Activated naive CD4-positive, alpha-beta T cell treated with anti-CD3 and anti-CD28 coated beads, Interleukin-2, amount 10 ng/mL, durations not matched to agents 7 days and 5 days (primary cell): ENCODE measurements at regions not wholly inside any gene's neighbourhood (a gene's known extent, or its start where the extent isn't known, plus 50 kb on each side); places are given as distances from the start of the nearest gene placed in this dataset.
"Not testable (repeated sequence)": the region's sequence is repeated elsewhere in the genome, so short reads cannot be mapped to it uniquely, and the experiment has no call there.

Experiments used
- CTCF ChIA-PET: fragments of 350-600 bp; sonication (Branson Sonifier 250); formaldehyde crosslinking; loops from one replicate; lab custom pipeline; 2021; ENCODE audit warnings: antibody characterized with exemption; lab: Charles Lee
- DNase-seq: peaks from one replicate; pipeline ENCODE4 v3.0.0-alpha.2; 2020
- H3K27ac Mint-ChIP-seq: one replicate; pipeline ENCODE4 v1.8.0; 2021; ENCODE audit warnings: mild to moderate bottlenecking, moderate library complexity, mixed read lengths
- H3K27me3 Mint-ChIP-seq: one replicate; pipeline ENCODE4 v1.8.0; 2021; ENCODE audit warnings: mild to moderate bottlenecking, mixed read lengths
- H3K36me3 Mint-ChIP-seq: one replicate; pipeline ENCODE4 v1.8.0; 2021; ENCODE audit warnings: mixed read lengths
- H3K4me1 Mint-ChIP-seq: one replicate; pipeline ENCODE4 v1.8.0; 2021; ENCODE audit warnings: mixed read lengths
- H3K4me3 Mint-ChIP-seq: one replicate; pipeline ENCODE4 v1.8.0; 2021; ENCODE audit warnings: mild to moderate bottlenecking, moderate library complexity, mixed read lengths
- H3K9me3 Mint-ChIP-seq: one replicate; pipeline ENCODE4 v1.8.0; 2021; ENCODE audit warnings: mixed read lengths

DNA sequence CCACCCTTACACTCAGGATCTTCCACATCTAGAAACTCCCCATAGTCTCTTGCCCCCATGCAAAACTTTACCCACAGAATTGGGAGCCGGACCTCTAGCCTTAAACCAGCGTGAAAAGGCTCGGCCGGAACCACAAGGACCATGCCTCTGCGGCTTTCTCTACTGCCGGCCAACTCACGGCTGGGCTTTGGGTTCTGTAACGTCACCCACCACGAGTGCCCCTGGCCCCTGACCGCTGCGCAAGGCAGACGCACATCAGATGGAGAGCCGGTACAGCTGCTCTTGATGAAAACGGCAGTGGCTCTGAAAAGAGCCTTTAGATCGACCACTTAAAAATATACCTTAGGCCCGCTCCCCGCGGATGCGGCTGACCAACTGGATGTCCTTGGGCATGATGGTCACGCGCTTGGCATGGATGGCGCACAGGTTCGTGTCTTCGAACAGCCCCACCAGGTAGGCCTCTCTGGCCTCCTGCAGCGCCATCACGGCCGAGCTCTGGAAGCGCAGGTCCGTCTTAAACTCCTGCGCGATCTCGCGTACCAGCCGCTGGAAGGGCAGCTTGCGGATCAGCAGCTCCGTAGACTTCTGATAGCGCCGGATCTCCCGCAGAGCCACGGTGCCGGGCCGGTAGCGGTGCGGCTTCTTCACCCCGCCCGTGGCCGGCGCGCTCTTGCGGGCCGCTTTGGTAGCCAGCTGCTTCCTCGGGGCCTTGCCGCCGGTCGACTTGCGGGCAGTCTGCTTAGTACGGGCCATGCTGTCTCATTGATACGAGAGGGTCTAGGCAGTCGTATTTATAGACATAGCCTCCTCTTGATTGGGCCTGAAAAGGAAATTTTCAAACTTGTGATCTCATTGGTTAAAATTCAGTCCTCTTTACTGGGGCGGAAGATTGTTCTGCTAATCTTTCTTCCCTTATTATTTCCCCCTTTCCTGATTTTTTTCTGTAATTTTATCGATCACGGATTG, 66.3 kb downstream of the FAM72C start:
- H3K36me3 Mint-ChIP-seq, H3K9me3 Mint-ChIP-seq, H3K4me1 Mint-ChIP-seq, H3K27me3 Mint-ChIP-seq, CTCF ChIA-PET: not testable (repeated sequence)
- H3K27ac Mint-ChIP-seq, result peak overlapping the region; percentile 52
- peak; percentile 44 for DNase-seq
- H3K4me3 Mint-ChIP-seq, result peak overlapping the region; percentile 62

DNA sequence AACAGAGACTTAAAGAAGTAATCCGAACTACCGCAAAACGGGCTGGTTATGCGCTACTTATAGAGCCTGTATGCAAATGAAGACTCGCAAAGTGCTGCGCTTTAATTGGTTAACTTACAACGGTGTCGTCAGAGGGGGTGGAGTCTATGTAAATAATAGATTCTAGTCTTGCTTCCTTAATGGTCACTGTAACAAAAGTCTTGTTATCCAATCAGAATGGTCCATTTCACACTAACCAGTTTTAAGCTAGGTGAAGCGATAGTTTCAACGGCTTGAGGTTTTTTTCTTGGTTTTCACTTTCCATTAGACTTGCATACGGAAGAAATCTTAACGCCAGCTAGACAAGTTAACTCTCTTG, 67.2 kb downstream of the FAM72C start:
- DNase-seq, H3K27me3 Mint-ChIP-seq, CTCF ChIA-PET, H3K36me3 Mint-ChIP-seq, H3K27ac Mint-ChIP-seq, H3K9me3 Mint-ChIP-seq, H3K4me3 Mint-ChIP-seq, H3K4me1 Mint-ChIP-seq: not testable (repeated sequence)

DNA sequence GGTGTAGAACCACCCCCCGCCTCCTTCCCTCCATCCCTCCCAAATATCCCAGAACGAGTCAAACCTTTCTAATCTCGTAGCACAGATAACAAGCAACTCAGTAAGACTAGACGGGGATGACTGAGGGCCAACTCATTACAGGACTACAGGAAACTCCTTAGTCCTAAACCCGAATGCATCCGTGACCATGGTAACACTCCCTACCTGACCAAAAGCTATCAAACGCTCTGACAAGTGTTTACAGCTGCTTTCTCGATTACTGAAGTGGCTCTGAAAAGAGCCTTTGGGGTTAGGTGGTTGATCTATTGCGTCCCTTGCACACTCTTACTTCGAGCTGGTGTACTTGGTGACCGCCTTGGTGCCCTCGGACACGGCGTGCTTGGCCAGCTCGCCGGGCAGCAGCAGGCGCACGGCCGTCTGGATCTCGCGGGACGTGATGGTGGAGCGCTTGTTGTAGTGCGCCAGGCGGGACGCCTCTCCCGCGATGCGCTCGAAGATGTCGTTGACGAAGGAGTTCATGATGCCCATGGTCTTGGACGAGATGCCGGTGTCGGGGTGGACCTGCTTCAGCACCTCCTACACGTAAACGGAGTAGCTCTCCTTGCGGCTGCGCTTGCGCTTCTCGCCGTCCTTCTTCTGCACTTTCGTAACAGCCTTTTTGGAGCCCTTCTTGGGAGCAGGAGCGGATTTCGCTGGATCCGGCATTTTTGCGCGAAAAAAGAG, 67.7 kb downstream of the FAM72C start:
- DNase-seq, H3K4me3 Mint-ChIP-seq, CTCF ChIA-PET: not testable (repeated sequence)

DNA sequence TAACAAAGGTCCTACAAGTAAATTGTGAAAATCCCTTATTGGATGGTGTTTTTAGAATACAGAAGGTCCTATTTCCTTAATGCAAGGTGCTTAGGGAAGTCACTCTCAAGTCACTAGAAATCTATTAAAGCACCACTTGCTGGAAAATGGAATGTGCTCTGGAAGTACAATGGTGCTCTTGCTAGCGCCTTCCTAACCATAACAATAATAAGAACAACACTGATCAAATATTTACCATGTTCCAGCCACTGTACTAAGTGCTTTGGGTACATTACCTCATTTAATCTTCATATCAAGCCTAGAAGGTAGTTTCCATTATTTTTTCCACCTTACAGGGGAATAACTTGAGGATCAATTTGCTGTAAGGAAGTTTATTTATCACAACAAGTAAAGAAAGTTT, 75.4 kb downstream of the FAM72C start:
- H3K4me1 Mint-ChIP-seq, H3K27ac Mint-ChIP-seq, H3K9me3 Mint-ChIP-seq, H3K27me3 Mint-ChIP-seq, CTCF ChIA-PET, DNase-seq, H3K36me3 Mint-ChIP-seq, H3K4me3 Mint-ChIP-seq: not testable (repeated sequence)

More for the DNA sequence above, 67.7 kb downstream of the FAM72C start:
- H3K9me3 Mint-ChIP-seq, H3K4me1 Mint-ChIP-seq, H3K36me3 Mint-ChIP-seq, H3K27me3 Mint-ChIP-seq, H3K27ac Mint-ChIP-seq: not testable (repeated sequence)

DNA sequence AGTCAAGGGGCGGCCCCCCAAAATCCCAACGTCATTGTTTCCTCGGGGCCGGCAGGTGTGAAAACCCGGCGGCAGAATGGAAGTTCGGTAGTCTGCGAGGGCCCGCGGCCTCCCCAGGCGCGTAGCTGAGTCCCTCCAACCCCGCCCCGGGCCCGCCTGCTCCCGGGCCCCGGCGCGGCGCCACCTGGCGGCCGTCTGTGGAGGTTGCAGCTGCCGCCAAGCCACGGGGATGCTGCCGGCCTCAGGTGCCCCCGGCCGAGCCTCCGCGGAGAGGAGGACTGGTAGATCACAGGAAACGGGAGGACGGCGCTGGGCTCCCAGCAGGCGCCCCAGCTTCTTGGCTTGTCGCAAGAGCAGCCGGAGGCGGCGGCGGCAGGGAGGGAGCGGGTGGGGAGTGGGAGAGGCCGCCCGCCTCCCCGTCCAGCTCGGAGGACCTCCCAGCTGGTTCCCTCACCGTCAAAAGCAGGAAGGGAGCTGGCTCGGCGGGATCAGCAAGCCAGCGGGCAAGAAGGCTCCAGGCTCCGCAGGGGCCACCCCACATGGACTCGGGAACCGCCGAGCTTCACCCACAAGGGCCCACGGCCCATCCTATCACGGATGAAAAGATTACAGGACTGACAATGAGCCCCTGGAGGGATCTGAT, 86.7 kb downstream of the FAM72C start:
- H3K4me3 Mint-ChIP-seq, H3K36me3 Mint-ChIP-seq, H3K27me3 Mint-ChIP-seq, CTCF ChIA-PET, H3K9me3 Mint-ChIP-seq, H3K27ac Mint-ChIP-seq, H3K4me1 Mint-ChIP-seq: not testable (repeated sequence)
- DNase-seq, result peak; percentile 76

DNA sequence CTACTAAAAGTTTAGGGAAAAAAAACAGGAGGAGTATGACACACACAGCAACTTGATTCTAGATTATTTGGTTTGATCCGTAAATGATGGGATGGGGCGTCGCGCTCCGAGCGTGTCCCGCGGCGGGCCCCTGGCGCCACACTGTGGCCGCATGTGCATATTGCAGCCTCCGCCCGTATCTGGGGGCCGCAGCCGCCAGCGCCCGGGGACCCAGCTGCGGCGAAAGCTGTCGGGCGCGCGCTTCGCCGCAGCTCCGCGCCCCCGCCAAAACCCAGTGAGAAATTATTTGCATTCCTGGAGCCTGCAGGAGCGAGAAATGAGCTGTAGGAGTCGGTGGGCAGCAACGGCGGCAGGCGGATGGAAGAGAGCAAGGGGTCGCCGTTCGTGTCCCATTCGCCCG, 87.3 kb downstream of the FAM72C start:
- H3K36me3 Mint-ChIP-seq, H3K9me3 Mint-ChIP-seq, H3K27ac Mint-ChIP-seq, H3K4me1 Mint-ChIP-seq, H3K27me3 Mint-ChIP-seq, CTCF ChIA-PET: not testable (repeated sequence)
- peak; percentile 50 for DNase-seq
- peak overlapping the region; percentile 51 for H3K4me3 Mint-ChIP-seq

DNA sequence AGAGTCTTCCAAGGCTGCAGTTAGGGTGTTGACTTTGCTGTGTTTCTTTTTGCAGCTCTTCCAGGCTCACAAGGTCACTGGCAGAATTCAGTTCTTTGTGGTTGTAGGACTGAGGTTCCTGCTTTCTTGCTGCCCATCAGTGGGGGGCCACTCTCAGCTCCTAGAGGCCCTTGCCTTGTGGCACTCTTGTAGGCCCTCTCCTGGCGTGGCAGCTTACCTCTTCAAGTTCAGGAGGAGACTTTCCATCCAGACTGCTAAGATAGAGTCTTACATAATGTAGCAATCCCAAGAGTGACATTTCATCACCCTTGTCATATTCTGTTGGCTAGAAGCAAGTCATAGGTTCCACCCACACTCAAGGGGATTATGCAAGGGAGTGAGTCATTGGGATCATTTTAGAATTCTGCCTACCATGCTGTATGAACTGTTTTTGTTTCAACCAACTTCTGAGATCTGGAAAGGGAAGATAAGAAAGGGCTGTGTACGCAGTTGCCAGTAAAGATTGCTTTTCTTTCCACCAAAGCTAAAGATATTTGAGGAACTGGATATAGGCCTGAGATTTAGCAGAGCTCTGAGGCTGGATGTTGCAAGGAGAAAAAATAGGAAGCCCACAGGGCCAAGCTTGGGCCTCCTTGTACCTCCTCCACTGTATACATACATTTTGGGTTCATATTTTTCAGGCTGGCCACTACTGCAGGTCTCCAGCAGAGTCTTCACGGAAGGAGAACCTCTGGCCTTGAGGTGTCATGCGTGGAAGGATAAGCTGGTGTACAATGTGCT, 91.8 kb downstream of the FAM72C start:
- H3K36me3 Mint-ChIP-seq, H3K4me3 Mint-ChIP-seq, H3K9me3 Mint-ChIP-seq, H3K4me1 Mint-ChIP-seq, H3K27ac Mint-ChIP-seq, CTCF ChIA-PET, DNase-seq, H3K27me3 Mint-ChIP-seq: not testable (repeated sequence)

DNA sequence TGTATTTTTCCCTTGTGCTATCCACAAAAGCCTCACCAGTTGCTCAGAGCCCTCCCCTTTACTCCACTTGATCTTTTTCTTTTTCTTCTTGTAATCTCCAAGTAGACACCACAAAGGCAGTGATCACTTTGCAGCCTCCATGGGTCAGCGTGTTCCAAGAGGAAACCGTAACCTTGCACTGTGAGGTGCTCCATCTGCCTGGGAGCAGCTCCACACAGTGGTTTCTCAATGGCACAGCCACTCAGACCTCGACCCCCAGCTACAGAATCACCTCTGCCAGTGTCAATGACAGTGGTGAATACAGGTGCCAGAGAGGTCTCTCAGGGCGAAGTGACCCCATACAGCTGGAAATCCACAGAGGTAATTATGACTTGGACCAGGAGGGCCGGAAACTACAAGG, 95.8 kb downstream of the FAM72C start:
- H3K9me3 Mint-ChIP-seq, DNase-seq, H3K4me1 Mint-ChIP-seq, H3K27me3 Mint-ChIP-seq, H3K27ac Mint-ChIP-seq, CTCF ChIA-PET, H3K4me3 Mint-ChIP-seq, H3K36me3 Mint-ChIP-seq: not testable (repeated sequence)

DNA sequence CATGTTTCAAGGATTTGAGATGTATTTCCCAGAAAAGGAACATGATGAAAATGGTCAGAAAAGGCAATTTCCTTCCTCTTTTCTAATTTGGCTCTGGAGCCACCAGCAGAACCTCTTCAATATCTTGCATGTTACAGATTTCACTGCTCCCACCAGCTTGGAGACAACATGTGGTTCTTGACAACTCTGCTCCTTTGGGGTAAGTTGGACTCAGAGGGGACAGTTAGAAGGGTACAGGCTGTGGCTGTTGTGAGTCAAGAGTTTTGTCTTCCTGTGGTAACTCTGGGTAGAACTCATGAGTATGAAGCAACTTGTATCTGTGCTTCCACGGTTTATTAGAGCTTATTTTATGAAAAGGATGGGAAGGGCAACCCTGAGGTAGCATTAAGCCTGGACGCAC, 97.2 kb downstream of the FAM72C start:
- CTCF ChIA-PET, DNase-seq, H3K4me1 Mint-ChIP-seq, H3K36me3 Mint-ChIP-seq, H3K27me3 Mint-ChIP-seq, H3K27ac Mint-ChIP-seq, H3K4me3 Mint-ChIP-seq, H3K9me3 Mint-ChIP-seq: not testable (repeated sequence)

DNA sequence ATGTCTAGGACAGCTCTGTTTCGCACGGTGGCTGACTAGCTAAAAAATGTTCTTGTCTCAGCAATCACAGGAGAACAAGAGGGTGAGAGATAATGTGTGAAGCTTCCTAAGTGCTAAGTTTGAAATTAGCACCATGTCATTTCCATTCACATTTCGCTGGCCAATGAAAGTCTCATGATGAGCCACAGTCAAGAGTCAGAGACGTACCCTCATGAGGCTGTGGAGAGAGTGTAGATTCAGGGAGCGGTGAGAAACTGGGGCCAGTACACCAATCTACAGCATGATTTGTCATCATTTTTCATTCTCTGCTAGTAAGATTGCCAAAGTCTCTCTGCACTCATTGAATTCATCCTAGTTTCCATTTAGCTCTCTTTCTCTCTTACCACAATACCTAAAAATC, 98.1 kb downstream of the FAM72C start:
- H3K27ac Mint-ChIP-seq, H3K4me3 Mint-ChIP-seq, H3K36me3 Mint-ChIP-seq, H3K27me3 Mint-ChIP-seq, H3K9me3 Mint-ChIP-seq, CTCF ChIA-PET, H3K4me1 Mint-ChIP-seq, DNase-seq: not testable (repeated sequence)

DNA sequence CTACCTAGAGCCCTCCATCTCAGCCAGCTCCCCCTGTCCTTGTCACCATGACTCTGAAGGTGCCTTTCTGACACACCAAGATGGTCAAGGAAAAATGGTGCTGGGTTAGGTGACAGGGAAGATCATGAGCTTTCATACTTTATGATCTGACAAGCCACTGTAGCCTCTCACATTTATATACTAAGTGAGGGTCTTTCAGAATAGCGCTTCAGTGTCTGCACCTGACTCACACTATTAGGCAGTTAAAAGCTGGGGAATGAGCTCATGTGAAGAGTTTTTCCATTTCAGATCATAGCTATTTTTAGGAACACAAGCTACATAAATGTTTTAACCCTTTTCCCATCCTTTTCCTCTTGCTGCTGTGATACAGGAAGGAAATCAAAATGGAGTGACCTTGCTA, 101.4 kb downstream of the FAM72C start:
- H3K4me3 Mint-ChIP-seq, H3K27me3 Mint-ChIP-seq, H3K4me1 Mint-ChIP-seq, H3K27ac Mint-ChIP-seq, CTCF ChIA-PET, DNase-seq, H3K36me3 Mint-ChIP-seq, H3K9me3 Mint-ChIP-seq: not testable (repeated sequence)

DNA sequence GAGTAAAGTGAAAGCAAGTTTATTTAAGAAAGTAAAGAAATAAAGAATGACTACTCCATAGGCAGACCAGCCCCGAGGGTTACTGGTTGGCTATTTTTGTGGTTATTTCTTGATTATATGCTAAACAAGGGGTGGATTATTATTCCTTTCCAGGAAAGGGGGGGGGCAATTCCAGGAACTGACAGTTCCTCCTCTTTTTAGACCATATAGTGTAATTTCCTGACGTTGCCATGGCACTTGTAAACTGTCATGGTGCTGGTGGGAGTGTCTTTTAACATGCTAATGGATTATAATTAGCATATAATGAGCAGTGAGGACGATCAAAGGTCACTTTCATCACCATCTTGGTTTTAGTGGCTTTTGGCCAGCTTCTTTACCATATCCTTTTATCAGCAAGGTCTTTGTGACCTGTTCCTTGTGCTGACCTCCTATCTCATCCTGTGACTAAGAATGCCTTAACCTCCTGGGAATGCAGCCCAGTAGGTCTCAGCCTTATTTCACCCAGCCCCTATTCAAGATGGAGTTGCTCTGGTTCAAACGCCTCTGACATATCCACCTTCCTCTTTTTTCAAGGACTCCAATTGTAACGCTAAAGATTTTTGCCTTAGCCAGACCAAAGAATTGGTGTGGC, 104.1 kb downstream of the FAM72C start:
- DNase-seq, CTCF ChIA-PET, H3K4me1 Mint-ChIP-seq, H3K9me3 Mint-ChIP-seq, H3K27ac Mint-ChIP-seq, H3K36me3 Mint-ChIP-seq, H3K4me3 Mint-ChIP-seq, H3K27me3 Mint-ChIP-seq: not testable (repeated sequence)

DNA sequence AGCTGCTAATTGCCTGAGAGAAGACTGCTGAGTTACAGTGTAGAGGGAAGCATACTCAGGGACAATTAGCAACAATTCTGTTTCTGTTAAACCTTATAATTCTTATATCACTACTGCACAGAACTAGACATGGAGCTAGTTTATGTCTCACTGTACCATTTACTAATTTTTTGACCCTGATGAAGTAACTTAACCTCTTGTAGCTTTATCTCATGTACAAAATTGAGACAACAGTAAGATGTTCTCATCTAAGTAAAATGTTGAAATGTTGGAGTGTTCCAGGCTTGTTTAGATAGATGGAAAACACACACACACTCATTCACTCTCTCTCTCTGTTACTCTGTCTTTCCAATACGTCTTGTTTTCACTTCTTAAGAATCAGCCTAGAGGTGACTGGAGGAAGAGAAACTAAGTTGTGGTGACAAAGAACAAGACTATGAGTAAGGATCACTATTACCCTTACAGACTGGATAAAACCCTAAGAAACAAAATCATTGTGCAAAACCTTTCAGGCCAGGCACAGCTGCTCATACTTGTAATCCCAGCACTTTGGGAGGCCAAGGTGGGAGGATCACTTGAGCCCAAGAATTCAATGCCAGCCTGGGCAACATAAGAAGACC, 107.8 kb downstream of the FAM72C start:
- H3K4me1 Mint-ChIP-seq, H3K9me3 Mint-ChIP-seq, DNase-seq, CTCF ChIA-PET, H3K27ac Mint-ChIP-seq, H3K36me3 Mint-ChIP-seq, H3K4me3 Mint-ChIP-seq, H3K27me3 Mint-ChIP-seq: not testable (repeated sequence)

DNA sequence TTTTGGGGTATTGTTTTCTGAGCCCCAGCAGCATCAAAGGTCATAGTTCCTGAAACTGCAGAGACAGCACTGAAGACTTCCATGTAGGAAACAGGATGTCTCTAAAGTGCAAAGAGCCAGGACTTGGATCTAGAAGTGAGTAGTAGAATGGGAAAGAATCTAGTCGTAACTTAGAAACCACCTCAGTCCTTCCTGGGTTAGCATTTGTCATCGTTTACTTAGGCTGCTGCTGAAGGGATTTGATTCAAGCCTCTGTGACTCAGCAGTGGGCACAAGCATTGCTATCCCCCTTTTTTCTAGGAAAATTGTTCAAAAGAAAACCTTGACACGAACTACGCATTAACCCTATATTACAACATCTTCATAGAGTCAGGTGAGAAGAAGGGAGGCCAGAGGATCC, 109.1 kb downstream of the FAM72C start:
- H3K4me1 Mint-ChIP-seq, CTCF ChIA-PET, H3K9me3 Mint-ChIP-seq, H3K4me3 Mint-ChIP-seq, H3K36me3 Mint-ChIP-seq, H3K27me3 Mint-ChIP-seq, DNase-seq, H3K27ac Mint-ChIP-seq: not testable (repeated sequence)
